ENCODE measurements at regions not wholly inside any gene's neighbourhood (a gene's known extent, or its start where the extent isn't known, plus 50 kb on each side); places are given as distances from the start of the nearest gene placed in this dataset.

GRCh38 chr13:47349211-47349610 is 452.4 kb upstream of the HTR2A start:
- TF ChIP-seq EZH2phosphoT487 (IDR thresholded peaks at IDR 0.05; ENCODE audit: insufficient read depth, low read depth) (no peak), EZH2 (IDR thresholded peaks at IDR 0.05; ENCODE audit: insufficient read depth, poor library complexity, severe bottlenecking) (no peak)
